HG03025 (cell line): ENCODE measurements at regions not wholly inside any gene's neighbourhood (a gene's known extent, or its start where the extent isn't known, plus 50 kb on each side); places are given as distances from the start of the nearest gene placed in this dataset.

Experiments used
- ATAC-seq: cut with Tn5 transposase; IDR thresholded peaks from one replicate; pipeline ENCODE4 v1.9.1; 2021; ENCODE audit warnings: mild to moderate bottlenecking, moderate library complexity; ENCODE audit not compliant: unreplicated experiment, low FRiP score

DNA sequence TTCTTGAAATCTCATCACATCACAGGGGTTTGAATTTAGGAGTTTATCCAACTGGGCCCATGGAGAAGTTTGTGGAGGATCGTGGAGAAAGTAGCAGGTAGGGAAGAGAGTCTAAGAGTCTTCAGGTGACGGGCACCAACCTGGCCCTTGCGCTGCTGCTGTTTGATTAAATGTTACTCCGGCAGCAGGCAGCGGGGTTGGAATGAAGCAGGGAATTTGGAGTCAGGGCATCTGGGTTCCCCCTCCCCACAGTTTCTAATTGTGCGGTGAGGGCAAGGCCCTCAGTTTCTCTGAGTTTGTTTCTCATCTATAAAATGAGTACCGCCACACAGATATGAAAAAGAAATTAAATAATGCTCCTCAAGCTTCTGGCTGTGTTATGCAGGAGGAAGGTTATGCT lies 182.9 kb upstream of the RGMA start:
- ATAC-seq: no peak

DNA sequence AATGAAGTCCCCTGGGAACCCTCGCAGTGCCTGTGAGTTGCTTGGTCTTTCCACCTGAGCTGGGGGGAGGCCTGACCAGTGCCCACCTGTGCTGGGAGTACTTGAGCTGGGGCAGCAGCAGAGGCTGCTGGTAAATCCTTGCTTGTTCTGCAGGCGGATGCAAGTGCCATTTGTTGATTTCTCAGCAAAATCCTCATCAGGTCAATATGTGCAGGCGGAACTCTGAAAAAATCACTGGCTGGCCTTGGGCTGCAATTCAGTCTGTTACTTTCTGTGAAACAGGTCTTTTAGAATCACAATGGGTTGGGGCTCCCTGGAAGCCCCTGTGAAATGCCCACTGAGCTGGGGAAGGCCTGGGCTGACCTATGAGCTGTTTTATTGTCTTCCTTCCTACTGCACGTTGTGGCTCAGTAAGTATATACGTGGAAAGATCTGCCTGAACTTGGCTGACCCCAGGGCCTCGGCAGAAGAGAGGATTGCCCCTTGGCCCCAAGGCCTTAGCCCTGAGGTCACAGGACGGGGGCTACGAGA lies 182.0 kb upstream of the RGMA start:
- no peak for ATAC-seq

DNA sequence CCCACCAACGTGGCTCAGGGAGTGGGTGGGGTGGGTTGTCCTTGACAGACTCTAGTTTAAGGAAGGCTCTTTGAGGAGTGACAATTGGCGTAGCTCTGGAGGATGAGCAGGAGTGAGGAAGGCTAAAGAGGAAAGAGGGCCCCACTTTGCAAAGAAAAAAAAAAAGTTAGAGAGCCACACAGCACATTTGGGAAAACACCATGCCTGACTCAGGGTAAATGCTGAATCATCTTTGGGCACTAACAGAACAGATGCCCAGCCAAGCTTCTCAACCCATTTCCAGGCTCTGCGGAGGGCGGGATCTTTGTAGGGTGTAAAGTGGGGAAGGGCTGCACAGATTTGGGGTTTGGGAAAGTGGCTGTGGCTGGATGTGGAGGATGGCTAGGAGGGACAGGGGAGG lies 179.1 kb upstream of the RGMA start:
- no peak for ATAC-seq

DNA sequence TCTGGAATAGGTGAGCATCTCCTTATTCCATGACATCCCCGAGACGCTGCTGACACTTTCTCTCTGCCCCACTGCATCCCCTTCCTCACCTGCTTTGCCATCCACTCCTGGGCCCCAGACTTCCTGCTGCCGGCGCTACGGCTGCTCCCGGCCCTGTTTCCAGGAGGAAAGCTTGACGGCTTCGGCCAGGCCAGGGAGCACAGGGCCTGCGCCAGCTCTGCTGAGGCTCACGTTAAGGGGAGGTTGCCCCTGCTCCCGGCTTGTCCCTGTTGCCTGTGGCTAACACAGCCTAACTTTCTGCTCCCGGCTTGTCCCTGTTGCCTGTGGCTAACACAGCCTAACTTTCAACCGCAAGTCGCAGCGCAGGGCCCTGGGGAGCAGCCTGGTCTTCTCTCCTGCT lies 177.3 kb upstream of the RGMA start:
- ATAC-seq: no peak

DNA sequence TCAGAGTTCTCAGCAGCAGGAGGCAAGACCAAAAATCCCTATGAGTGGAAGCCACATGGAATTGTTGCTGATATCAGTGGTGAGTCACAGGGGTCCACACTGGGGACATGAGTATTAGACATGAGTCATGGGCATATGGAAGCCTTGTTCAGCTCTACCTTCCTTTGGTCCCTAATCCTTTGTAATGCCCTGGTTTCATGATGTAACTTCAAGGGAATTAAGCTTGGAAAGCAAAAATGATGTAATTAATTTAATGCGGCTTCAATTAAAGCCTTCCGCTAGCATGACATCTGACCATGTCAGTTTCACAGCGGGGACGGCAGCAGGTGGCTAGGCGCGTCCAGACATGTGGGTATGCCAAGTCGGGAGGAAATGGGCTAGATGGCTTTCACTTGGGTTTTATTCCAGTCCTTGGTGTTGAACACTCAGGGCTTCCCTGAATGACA lies 176.1 kb upstream of the RGMA start:
- no peak for ATAC-seq

DNA sequence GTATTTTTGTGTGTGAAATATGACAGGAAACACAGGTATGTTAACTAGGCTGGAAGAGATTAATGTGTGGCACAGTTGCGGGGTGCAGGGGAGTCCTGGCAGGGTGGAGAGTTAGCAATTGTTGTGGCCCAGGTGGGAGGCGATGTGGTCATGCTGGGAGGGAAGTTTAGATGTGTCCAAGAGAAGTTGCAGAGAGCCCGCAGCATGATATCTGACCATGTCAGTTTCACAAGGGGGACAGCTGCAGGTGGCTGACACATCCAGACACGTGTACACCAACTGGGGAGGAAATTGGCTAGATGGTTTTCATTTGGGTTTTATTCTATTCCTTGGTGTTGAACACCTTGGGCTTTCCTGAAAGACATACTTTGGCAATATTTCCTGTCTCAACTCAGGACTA lies 172.8 kb upstream of the RGMA start:
- ATAC-seq: no peak

DNA sequence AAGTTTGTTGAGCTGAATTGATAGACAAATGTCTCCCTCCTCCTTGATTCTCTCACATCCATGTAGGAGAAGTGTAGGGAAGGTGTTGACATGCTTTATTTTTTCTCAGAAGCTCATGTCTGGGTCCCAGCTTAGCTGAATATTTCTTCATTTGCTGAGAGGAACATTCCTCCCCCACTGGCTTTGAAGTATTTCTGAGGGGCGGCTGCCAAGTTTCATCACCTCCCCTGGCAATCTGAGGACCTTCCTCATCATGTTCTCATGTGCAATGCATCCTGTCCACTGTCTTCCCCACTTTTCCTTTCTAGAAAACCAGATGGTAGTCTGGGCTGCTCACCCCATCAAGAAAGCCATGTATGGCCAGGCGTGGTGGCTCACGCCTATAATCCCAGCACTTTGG lies 168.9 kb upstream of the RGMA start:
- no peak for ATAC-seq

DNA sequence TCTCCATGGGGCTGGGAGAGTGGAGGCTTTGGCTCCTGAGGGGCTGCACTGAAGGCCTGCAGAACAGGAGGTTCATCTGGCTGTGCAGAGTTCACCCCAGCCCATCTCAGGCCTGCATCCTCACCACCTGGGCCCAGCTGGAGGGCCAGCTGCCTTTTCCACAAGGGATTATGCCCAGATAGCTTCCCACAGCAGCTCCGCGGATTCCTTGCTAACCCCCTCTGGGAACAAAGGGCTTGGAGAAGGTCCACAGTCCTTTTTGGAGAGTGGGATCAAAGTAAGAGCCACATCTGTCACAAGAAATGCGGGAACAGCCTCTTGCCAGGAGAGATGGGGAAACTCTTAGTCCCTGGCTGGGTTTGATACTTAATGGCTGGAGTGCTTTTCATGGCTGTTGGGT lies 164.7 kb upstream of the RGMA start:
- no peak for ATAC-seq

DNA sequence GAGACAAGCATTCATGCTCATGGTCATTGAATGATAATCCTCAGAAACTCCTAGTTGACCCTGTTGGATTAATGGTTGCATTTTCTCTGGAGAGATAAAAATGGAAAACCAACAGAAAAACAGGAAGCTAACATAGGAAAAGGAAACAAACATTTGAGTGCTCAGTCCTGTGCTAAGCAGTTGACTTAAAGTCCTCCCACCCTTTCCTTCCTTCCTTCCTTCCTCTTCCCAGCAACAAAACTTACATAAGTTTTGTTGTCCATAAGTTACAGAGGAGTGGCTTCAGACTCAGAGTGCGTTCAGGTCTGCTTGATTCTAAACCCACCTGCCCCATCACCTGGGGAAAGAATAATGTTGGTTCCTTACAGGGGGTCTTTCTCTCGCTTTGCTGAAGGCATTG lies 163.8 kb upstream of the RGMA start:
- no peak for ATAC-seq

DNA sequence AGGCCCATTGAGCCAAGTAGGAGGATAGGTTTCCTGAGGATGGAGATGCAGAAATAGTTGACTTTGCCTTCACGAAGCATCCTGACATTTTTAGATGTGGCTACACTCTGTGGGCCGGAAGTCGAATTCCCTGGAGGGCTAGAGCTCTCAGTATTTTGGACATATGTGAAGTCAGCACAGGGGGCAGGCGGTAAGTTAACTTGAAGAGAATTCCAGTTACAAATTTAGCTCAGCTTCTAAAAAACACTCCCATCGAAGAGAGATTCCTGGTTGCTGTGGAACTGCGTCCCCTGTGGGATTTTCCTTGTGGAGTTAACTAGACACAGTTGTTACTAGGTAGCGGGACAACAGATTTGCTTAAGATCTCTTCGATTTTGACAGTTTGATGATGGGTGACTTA lies 161.9 kb upstream of the RGMA start:
- no peak for ATAC-seq

DNA sequence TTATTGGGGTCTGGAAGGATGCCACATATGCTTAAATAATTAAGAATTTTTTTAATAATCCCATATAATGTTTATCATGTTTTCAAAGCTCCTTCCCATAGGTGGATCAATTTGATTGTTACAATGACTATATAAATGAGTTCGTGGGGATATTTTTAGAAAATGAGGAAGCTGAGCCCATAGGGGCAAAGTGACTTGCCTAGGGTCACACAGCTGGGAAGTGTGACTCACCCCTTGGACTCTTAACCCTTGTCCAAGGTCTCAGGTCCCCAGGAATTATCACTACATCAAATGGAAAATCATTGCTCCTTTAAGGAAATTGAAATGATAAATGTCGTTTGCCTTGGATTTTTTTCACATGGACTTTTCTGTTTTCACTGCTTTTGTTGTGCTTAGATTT lies 161.2 kb upstream of the RGMA start:
- ATAC-seq: no peak

DNA sequence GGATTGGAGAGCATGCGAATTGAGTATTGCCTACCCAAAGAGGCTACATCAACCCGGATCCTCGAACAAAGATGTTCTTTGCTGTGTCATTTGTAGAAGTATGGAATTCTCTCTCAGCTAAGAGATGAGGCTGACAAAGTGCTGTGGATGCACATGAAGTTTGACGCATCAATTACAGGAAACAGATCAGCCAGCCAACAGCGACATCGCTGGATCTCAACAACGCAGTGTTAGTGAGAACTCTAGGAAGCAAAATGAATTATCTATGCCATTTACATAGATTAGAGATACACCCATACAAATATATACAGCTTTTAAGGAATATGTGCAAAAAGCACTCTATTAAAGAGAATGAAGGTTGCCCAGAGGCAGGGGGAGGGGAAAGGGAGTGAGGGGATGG lies 160.6 kb upstream of the RGMA start:
- ATAC-seq: no peak

DNA sequence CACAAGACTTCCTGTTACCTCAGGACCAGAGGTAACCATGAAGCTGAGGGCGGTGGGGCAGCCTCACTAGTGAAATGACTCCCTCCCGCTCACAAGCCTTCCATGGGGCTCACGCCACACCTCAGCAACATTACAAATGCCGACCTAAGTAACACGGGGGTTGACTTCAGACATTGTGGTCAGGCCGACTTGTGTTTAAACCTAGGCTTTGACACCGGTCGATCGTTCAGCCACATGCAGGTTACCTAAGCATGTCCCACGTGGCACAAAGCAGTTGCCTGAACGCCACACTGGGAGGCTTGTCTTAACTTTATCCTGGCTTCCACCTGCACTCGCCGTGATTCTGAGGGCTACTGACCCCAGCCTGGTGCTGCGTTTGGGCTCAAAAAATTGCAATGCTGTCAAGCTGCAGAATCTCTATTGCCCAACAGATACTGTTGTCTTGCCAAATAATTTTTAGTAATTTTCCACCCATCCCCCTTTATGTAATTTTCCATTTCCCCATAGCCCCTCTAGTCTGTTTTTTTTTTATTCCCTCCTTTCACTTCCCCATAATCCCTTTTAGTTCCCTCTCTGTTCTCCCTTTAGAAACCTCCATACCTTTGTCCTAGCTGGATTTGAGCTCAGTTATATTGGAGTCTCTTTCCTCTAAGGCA lies 158.6 kb upstream of the RGMA start:
- ATAC-seq: no peak

DNA sequence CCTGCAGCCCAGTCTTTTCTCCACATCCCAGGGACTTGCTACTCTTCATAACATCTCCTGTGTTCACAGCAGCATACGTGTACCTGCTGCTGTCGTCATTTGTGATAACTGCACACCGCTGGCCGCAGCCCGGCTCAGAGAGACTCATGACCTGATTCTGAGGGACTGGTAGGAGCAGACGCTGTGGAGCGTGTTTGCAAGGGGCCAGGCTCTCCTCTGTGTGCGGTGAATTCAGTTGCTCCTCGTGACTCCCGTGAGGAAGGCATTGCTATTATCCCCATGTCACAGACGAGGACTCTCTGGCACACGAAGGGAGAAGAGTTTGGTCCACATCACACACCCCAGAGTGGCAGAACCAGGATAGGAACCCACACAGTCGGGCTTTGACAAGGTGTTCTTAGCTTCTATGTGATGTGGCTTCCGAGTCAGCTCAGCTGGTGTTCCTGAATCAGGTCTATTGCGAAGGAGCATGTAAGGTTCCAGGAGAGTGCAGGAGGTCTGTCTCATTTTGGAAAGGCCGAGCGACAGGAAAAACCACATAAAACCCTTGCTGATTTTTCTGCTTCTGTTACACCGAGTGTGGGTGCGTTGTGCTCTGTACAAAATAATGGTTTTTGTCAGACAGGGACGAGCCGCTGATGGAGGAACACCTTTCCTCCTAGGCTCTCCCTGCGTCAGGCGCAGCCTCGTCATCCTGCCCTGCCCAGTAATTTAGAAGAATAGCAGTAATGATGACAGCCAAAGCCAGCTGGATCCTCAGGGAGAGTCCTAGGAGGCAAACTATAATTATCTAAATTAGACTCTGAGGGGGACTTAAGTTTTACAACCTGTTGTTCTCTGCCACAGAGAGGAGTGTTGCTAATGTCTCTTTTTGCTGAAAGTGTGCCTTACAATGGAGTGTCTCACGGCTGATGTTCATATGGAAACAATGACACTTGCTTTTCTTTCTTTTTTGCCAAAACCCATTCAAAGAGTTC lies 157.5 kb upstream of the RGMA start:
- ATAC-seq: no peak

DNA sequence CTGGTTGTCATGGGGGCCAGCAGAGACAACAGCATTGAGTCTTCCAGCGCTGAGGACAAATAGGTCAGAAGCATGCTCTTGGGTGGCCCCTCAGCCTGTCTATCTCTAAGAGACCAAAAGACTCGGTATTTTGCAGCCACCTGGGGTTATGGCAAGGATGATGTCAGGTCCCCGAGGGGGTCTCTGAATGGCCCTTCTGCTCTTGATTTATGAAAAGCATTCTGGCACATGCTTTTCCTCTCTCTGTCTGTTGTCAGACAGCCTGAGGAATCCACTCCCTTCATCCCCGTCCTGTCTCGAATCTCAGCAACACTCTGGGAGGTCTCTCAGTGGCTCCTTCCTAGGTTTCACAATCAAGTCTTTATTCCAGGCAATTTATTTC lies 156.6 kb upstream of the RGMA start:
- no peak for ATAC-seq

DNA sequence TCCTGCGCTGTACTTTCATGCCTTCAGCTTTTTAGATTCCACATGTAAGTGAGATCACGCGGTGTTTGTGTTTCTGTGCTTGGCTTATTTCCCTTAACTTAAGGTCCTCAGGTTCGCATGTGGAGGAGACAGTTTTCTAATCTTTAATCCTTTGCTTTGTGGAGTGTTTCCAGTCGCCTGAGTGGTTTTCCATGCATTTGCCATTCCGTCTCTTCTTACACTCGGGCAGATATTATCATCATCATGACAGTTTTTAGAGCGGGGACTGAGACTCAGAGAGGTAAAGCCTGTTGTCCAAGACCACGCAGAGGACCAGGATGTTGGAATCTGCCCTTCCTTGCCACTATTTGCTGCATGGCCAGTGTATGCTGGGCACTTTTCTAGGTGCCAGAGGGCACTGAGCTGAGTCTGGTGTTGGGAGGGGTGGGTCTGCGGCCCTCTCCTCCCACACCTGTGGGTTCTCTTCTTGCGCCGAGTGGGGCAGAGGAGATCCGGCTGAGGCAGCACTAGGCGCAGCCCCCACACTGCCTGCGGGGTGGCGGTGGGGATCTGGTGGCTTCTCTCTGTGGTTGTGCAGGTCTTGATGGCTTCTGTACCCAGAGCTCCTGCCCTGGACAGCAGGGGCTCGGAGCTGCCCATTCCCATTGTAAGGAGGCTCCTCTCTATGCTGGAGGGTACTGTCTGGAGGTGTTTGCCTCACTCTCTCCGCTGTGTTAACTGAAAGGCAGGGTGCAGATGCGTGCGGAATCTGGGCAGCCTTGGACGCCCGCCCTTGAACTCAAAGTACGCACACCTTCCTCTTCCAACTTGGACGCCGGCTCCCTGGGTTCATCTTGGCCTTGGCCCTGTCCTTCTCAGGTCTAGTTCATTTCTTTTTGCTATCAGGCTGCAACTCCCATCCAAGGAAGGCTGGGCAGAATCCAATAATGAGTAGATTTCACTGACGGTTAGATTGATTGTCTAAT lies 156.0 kb upstream of the RGMA start:
- no peak for ATAC-seq

DNA sequence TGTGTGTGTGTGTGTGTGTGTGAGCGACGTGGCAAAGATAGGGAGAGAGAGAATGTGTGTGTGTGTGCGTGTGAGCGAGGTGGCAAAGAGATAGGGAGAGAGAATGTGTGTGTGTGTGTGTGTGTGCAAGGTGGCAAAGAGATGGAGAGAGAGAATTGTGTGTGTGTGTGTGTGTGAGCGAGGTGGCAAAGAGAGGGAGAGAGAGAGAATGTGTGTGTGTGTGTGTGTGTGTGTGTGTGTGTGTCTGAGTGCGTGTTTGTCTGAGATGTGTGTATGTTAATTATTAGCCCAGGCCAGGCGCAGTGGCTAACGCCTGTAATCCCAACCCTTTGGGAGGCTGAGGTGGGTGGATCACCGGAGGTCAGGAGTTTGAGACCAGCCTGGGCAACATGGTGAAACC lies 154.6 kb upstream of the RGMA start:
- no peak for ATAC-seq

DNA sequence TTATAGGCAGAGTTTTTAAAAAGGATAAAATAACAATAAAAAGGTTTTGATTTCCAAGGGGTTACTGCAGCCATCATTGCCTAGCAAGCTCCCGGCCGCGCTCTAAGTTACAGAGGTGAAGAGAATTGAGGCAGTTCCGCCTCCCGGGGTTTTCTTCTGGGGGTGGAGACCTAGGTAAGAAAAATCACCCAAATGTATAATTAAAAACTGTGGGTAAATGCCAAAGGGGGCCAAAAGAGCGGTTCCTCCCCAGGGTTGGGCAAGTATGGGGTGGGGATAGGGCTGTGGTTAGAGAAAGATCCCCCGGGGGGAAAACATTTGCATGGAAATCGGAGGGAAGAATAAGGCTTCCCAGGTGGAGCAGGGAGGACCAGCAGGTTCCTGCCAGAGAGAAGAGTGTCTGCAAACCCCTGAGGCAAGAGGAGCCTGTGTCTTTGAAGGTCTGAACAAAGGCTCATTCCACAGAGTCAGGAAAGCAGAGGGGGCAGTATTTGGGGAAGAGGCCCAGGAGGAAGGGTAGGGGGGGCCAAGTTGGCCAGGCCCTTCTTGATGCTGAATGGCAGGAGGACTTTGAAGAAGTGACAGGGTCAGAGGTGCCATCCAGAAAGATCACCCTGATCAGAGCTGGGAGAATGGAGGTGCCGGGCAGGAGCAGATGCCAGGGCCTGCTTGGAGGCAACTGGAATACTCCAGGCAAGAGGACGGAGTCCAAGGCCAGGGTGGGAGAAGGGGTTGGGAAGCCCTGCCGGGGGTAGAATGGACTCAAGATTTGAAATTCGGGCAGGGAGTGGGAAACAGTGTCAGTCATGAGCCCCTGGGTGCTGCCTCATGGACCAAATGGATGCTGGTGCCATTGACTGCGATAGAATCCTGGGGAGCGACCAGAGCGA lies 152.9 kb upstream of the RGMA start:
- ATAC-seq: no peak

DNA sequence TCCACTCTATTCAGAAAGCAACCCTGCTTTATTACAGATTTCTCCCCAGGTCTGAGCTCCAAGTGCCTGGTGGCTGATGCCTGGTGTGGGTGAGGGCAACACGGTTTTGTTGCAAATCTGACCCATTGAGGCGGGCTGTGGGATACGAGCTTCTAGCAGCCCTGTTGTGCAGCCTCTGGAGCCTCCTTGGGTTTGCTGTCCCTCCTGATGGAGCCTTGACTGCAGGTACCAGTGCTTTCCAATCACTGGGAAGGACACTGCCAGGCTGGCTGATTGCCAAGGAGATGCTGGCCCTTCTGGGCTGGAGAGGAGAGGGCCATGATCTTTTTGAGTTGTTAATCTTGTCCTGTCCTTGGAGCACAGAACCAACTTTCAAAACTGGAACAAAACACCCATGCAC lies 151.0 kb upstream of the RGMA start:
- no peak for ATAC-seq

DNA sequence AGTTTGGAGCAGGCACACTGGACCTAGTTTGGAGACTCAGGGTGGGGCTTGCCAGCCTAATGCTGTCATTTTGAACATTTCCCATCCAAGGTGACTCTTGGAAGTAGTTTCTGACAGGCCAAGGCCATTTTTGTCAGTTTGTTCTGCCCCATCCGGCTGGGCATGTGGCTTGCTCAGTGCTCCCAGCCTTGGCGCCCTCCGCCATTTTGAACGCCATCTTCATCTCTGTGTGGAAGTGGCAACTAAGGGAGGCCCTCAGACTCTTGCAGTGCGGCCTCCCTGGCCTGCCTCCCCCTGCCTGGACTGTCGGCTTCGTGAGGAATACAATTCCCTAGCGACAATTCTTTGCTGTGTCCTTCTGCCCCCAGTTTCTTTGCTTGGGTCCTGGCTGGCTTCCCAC lies 150.6 kb upstream of the RGMA start:
- no peak for ATAC-seq
